MCF 10A (cell line): ENCODE measurements at regions not wholly inside any gene's neighbourhood (a gene's known extent, or its start where the extent isn't known, plus 50 kb on each side); places are given as distances from the start of the nearest gene placed in this dataset.

Experiments
- BruUV-seq: library from RNA; stranded (reverse); fragments of 400-500 nt; replicated peaks from 2 replicates; lab custom pipeline; 2021; lab: Mats Ljungman, UMichigan
- CTCF ChIA-PET: fragments of 300-600 bp; sonication (Branson Sonifier 250); formaldehyde crosslinking; extraction: SDS; loops from one replicate; lab custom pipeline; 2021; ENCODE audit warnings: antibody characterized with exemption, inconsistent platforms; lab: Yijun Ruan, JAX
- POLR2A ChIA-PET: fragments of 300-600, 350-650 bp; sonication (Branson Sonifier 250); formaldehyde crosslinking; extraction: SDS; loops from one replicate; lab custom pipeline; 2020; ENCODE audit warnings: antibody characterized with exemption, inconsistent platforms; lab: Yijun Ruan, JAX
- DNase-seq: peaks from one replicate; pipeline ENCODE4 v3.0.0-alpha.2; 2018; ENCODE audit not compliant: unreplicated experiment
- H3K27ac Mint-ChIP-seq: one replicate; pipeline ENCODE4 v1.8.0; 2022; ENCODE audit warnings: mild to moderate bottlenecking, low read depth, mixed read lengths; ENCODE audit not compliant: unreplicated experiment
- H3K27me3 Mint-ChIP-seq: one replicate; pipeline ENCODE4 v1.8.0; 2022; ENCODE audit warnings: mixed read lengths; ENCODE audit not compliant: insufficient read depth, unreplicated experiment
- H3K36me3 Mint-ChIP-seq: one replicate; pipeline ENCODE4 v1.8.0; 2022; ENCODE audit warnings: mild to moderate bottlenecking, moderate library complexity, mixed read lengths; ENCODE audit not compliant: insufficient read depth, unreplicated experiment
- H3K4me1 Mint-ChIP-seq: one replicate; pipeline ENCODE4 v1.8.0; 2022; ENCODE audit warnings: mixed read lengths; ENCODE audit not compliant: insufficient read depth, unreplicated experiment
- H3K4me3 Mint-ChIP-seq: one replicate; pipeline ENCODE4 v1.8.0; 2022; ENCODE audit warnings: mild to moderate bottlenecking, moderate library complexity, mixed read lengths; ENCODE audit not compliant: unreplicated experiment
- H3K9me3 Mint-ChIP-seq: one replicate; pipeline ENCODE4 v1.8.0; 2022; ENCODE audit warnings: mixed read lengths; ENCODE audit not compliant: unreplicated experiment
- CTCF ChIP-seq: fragments of 200-600 bp; IDR thresholded peaks from one replicate; pipeline ENCODE4 v1.8.0; 2022; ENCODE audit warnings: antibody characterized with exemption, mild to moderate bottlenecking; ENCODE audit not compliant: unreplicated experiment
- intact Hi-C: fragments of 100-400 bp; cut with micrococcal nuclease; formaldehyde crosslinking; loops from 2 replicates; pipeline ENCODE4 v1.14.1; 2022

GRCh38 chr3:5554245-5554747 lies 366.8 kb downstream of the EDEM1 start:
- BruUV-seq = no TSS peak
- POLR2A ChIA-PET = no interaction called here
- CTCF ChIA-PET = no interaction called here
- no peaks in the 10 kb centered on the region for H3K9me3 Mint-ChIP-seq
- no peak overlapping the region for H3K4me3 Mint-ChIP-seq
- DNase-seq = no peak
- no peaks in the 10 kb centered on the region for H3K36me3 Mint-ChIP-seq
- no peaks in the 10 kb centered on the region for H3K4me1 Mint-ChIP-seq
- no peak overlapping the region for H3K27ac Mint-ChIP-seq
- no peak for TF ChIP-seq CTCF
- H3K27me3 Mint-ChIP-seq = peaks cover 27% of the 10 kb centered on the region
- intact Hi-C loops = no loop called here

- Mint-ChIP-seq H3K4me1 (no peaks in the 10 kb centered on the region), H3K9me3 (no peaks in the 10 kb centered on the region), H3K36me3 (no peaks in the 10 kb centered on the region), H3K4me3 (no peak overlapping the region), H3K27me3 (no peaks in the 10 kb centered on the region), H3K27ac (no peak overlapping the region)
- intact Hi-C loops = no loop called here
- DNase-seq = no peak
- ChIA-PET CTCF (no interaction called here), POLR2A (no interaction called here)
- BruUV-seq = no TSS peak
- TF ChIP-seq CTCF = no peak
Observed at GRCh38 chr3:5560199-5560598, 372.7 kb downstream of the EDEM1 start.

GRCh38 chr3:5563537-5564277 lies 376.2 kb downstream of the EDEM1 start:
- Mint-ChIP-seq H3K9me3 (peaks cover 7% of the 10 kb centered on the region), H3K4me3 (no peak overlapping the region), H3K27ac (peak overlapping the region; percentile 16), H3K27me3 (no peaks in the 10 kb centered on the region), H3K4me1 (no peaks in the 10 kb centered on the region), H3K36me3 (no peaks in the 10 kb centered on the region)
- ChIA-PET CTCF (interaction anchor here (0.6 kb wide), 1 partner anchor 1312 kb away, joined by 3 read pairs; no protein-coding TSS in a partner anchor), POLR2A (no interaction called here)
- no TSS peak for BruUV-seq
- TF ChIP-seq CTCF = no peak
- intact Hi-C loops = no loop called here
- peak; percentile 6 for DNase-seq

- H3K36me3 Mint-ChIP-seq = no peaks in the 10 kb centered on the region
- no peak for TF ChIP-seq CTCF
- H3K27me3 Mint-ChIP-seq = no peaks in the 10 kb centered on the region
- POLR2A ChIA-PET = no interaction called here
- H3K27ac Mint-ChIP-seq = peak overlapping the region; percentile 16
- CTCF ChIA-PET = interaction anchor here (0.6 kb wide), 1 partner anchor 1312 kb away, joined by 3 read pairs; no protein-coding TSS in a partner anchor
- H3K4me3 Mint-ChIP-seq = no peak overlapping the region
- no peak for DNase-seq
- H3K9me3 Mint-ChIP-seq = peaks cover 7% of the 10 kb centered on the region
- intact Hi-C loops = no loop called here
- H3K4me1 Mint-ChIP-seq = no peaks in the 10 kb centered on the region
- TSS peak; percentile 93 for BruUV-seq
Observed at GRCh38 chr3:5564278-5564666, 376.8 kb downstream of the EDEM1 start.
